A549 (cell line): ENCODE measurements at regions not wholly inside any gene's neighbourhood (a gene's known extent, or its start where the extent isn't known, plus 50 kb on each side); places are given as distances from the start of the nearest gene placed in this dataset.

Source experiments
- ATAC-seq, 2 experiments: fragments of 200-7000 bp in 1 of 2; fragments of >200 bp in 1 of 2; cut with Nextera tagmentation in 1 of 2; cut with Tn5 transposase in 1 of 2; 3 replicates each; pipeline versions ENCODE4 v1.8.0 to v1.9.1; 2018 to 2020; ENCODE audit warnings: mild to moderate bottlenecking in 1 of 2, moderate library complexity in 1 of 2
- CTCF ChIA-PET: fragments of 300-600 bp; sonication (Branson Sonifier 250); formaldehyde crosslinking; extraction: SDS; loops from one replicate; lab custom pipeline; 2021; ENCODE audit warnings: antibody characterized with exemption, inconsistent platforms; lab: Yijun Ruan, JAX
- POLR2A ChIA-PET: fragments of 350-600 bp; formaldehyde crosslinking; extraction: SDS; loops from one replicate; lab custom pipeline; 2021; ENCODE audit warnings: antibody characterized with exemption, inconsistent platforms; lab: Yijun Ruan, JAX
- DNase-seq, 2 experiments: peaks; one replicate each; pipeline versions ENCODE4 v3.0.0 to v3.0.0-alpha.2; 2011 to 2016; ENCODE audit warnings: low read depth in 1 of 2, low spot score in 1 of 2
- FAIRE-seq: peaks from 2 replicates; lab custom pipeline; 2011; peaks lifted over from hg19 to GRCh38; lab: Jason Lieb, UNC
- H3K27ac ChIP-seq, 2 experiments: fragments of >200 bp; sonication (Bioruptor Twin); formaldehyde crosslinking; 3 replicates each; pipeline ENCODE4 v1.5.1; 2016 to 2017
- H3K4me1 ChIP-seq: fragments of >200 bp; sonication (Bioruptor Twin); formaldehyde crosslinking; 3 replicates; pipeline ENCODE4 v1.6.1; 2016
- H3K4me2 ChIP-seq: fragments of >200 bp; sonication (Bioruptor Twin); formaldehyde crosslinking; 3 replicates; pipeline ENCODE4 v1.6.1; 2016
- H3K4me3 ChIP-seq: fragments of >200 bp; sonication (Bioruptor Twin); formaldehyde crosslinking; 3 replicates; pipeline ENCODE4 v1.5.1; 2016
- H3K9me3 ChIP-seq: fragments of >200 bp; sonication (Bioruptor Twin); formaldehyde crosslinking; 3 replicates; pipeline ENCODE4 v1.6.1; 2016
- CBX8 ChIP-seq: fragments of 200-600 bp; sonication (generic); IDR thresholded peaks from 2 replicates; pipeline ENCODE4 v1.6.1; 2016
- EHMT2 ChIP-seq: fragments of 200-600 bp; sonication (generic); IDR thresholded peaks from 2 replicates; pipeline ENCODE4 v1.6.1; 2016; ENCODE audit warnings: antibody characterized with exemption, low read depth, mild to moderate bottlenecking, moderate library complexity
- ELK1 ChIP-seq: fragments of 150-350 bp; IDR thresholded peaks from 2 replicates; pipeline ENCODE4 v1.6.1; 2014; ENCODE audit warnings: low read depth, mild to moderate bottlenecking, low read length
- ESRRA ChIP-seq: fragments of 150-350 bp; IDR thresholded peaks from 2 replicates; pipeline ENCODE4 v1.6.1; 2014; ENCODE audit warnings: mild to moderate bottlenecking, low read length, borderline replicate concordance
- HES2 ChIP-seq: fragments of >200 bp; sonication (Bioruptor Twin); formaldehyde crosslinking; IDR thresholded peaks from 2 replicates; pipeline ENCODE4 v1.6.1; 2016
- HOXB13 ChIP-seq: fragments of 250-450 bp; sonication (Bioruptor Pico); IDR thresholded peaks from 2 replicates; pipeline ENCODE4 v1.5.0; 2020; ENCODE audit warnings: low read depth, mild to moderate bottlenecking, moderate library complexity
- JUNB ChIP-seq: fragments of >200 bp; sonication (Bioruptor Twin); formaldehyde crosslinking; IDR thresholded peaks from 2 replicates; pipeline ENCODE4 v1.6.1; 2016
- KDM5A ChIP-seq: fragments of 200-600 bp; sonication (generic); IDR thresholded peaks from 2 replicates; pipeline ENCODE4 v1.6.1; 2016; ENCODE audit warnings: antibody characterized with exemption, mild to moderate bottlenecking
- MAFK ChIP-seq: fragments of 450-650 bp; IDR thresholded peaks from 2 replicates; pipeline ENCODE4 v1.6.1; 2014; ENCODE audit not compliant: partially characterized antibody
- MAZ ChIP-seq: fragments of 150-350 bp; IDR thresholded peaks from 2 replicates; pipeline ENCODE4 v1.6.1; 2014; ENCODE audit warnings: antibody characterized with exemption, low read depth, low read length, borderline replicate concordance
- NFE2L2 ChIP-seq: fragments of 150-350 bp; conservative IDR thresholded peaks from 2 replicates; pipeline ENCODE4 v1.6.1; 2014; ENCODE audit warnings: low read length
- NR3C1 ChIP-seq: fragments of >200 bp; sonication (Bioruptor Twin); formaldehyde crosslinking; IDR thresholded peaks from 3 replicates; pipeline ENCODE4 v1.6.1; 2017
- PHF8 ChIP-seq: fragments of 200-600 bp; sonication (generic); IDR thresholded peaks from 2 replicates; pipeline ENCODE4 v1.6.1; 2016; ENCODE audit warnings: low read depth, mild to moderate bottlenecking, antibody characterized with exemption, moderate library complexity, borderline replicate concordance
- POLR2AphosphoS2 ChIP-seq: conservative IDR thresholded peaks from 2 replicates; pipeline ENCODE4 v1.6.1; 2012; ENCODE audit warnings: low read length, improper control_type of control experiment, inconsistent platforms
- RAD21 ChIP-seq, 2 experiments: fragments of >200 bp in 1 of 2; sonication (Bioruptor Twin) in 1 of 2; formaldehyde crosslinking in 1 of 2; IDR thresholded peaks in 1 of 2; conservative IDR thresholded peaks in 1 of 2; 2 replicates in 1 of 2; 3 replicates in 1 of 2; pipeline ENCODE4 v1.6.1; 2012 to 2018; ENCODE audit warnings: inconsistent platforms in 1 of 2
- RNF2 ChIP-seq: fragments of 200-600 bp; sonication (generic); IDR thresholded peaks from 2 replicates; pipeline ENCODE4 v1.6.1; 2016; ENCODE audit warnings: low read depth, mild to moderate bottlenecking, antibody characterized with exemption, moderate library complexity, borderline replicate concordance
- SMC3 ChIP-seq: fragments of >200 bp; sonication (Bioruptor Twin); formaldehyde crosslinking; IDR thresholded peaks from 3 replicates; pipeline ENCODE4 v1.6.1; 2018; ENCODE audit warnings: inconsistent platforms
- SREBF2 ChIP-seq: fragments of 450-650 bp; IDR thresholded peaks from 2 replicates; pipeline ENCODE4 v1.6.1; 2014; ENCODE audit warnings: mild to moderate bottlenecking, moderate library complexity
- TFCP2L1 ChIP-seq: fragments of 250-450 bp; sonication (Bioruptor Pico); IDR thresholded peaks from 2 replicates; pipeline ENCODE4 v1.5.0; 2021; ENCODE audit warnings: mild to moderate bottlenecking
- ZC3H11A ChIP-seq: fragments of 450-650 bp; IDR thresholded peaks from 2 replicates; pipeline ENCODE4 v1.6.1; 2014; ENCODE audit warnings: antibody characterized with exemption, mild to moderate bottlenecking
- ZFP36 ChIP-seq: fragments of 450-650 bp; IDR thresholded peaks from 2 replicates; pipeline ENCODE4 v1.6.1; 2014; ENCODE audit warnings: borderline replicate concordance; ENCODE audit not compliant: partially characterized antibody
- ZSCAN20 ChIP-seq: fragments of 250-450 bp; sonication (Bioruptor Pico); IDR thresholded peaks from 2 replicates; pipeline ENCODE4 v1.8.0; 2022; ENCODE audit warnings: mild to moderate bottlenecking, moderate library complexity
- WGBS: methylation state at CpG from one replicate; pipeline ENCODE4 v1.1.6; 2017; ENCODE audit errors: missing lambda C conversion rate; 5-methylcytosine and 5-hydroxymethylcytosine counted together

GRCh38 chr5:98583586-98583985 lies 189.9 kb upstream of the RGMB start:
- Histone ChIP-seq H3K9me3 (no peaks in the 10 kb centered on the region), H3K27ac (no peak overlapping the region), H3K4me1 (no peaks in the 10 kb centered on the region), H3K4me3 (no peak overlapping the region), H3K4me2 (no peak overlapping the region)
- ATAC-seq = no peak
- no peak for FAIRE-seq
- no peak for DNase-seq
- ChIA-PET CTCF (no interaction called here), POLR2A (no interaction called here)
- 23% methylated on average over 2 of the region's 2 CpGs for WGBS
- TF ChIP-seq JUNB = no peak
- TF ChIP-seq ZC3H11A = no peak
- TF ChIP-seq TFCP2L1 (CRISPR knock-in tag) = no peak
- TF ChIP-seq ESRRA = no peak
- TF ChIP-seq POLR2AphosphoS2 = no peak
- TF ChIP-seq ZSCAN20 (CRISPR knock-in tag) = no peak
- no peak for TF ChIP-seq SREBF2
- TF ChIP-seq NFE2L2 = no peak
- no peak for TF ChIP-seq MAFK

- H3K27ac ChIP-seq = no peak overlapping the region
- H3K9me3 ChIP-seq = no peaks in the 10 kb centered on the region
- FAIRE-seq = no peak
- H3K4me1 ChIP-seq = no peaks in the 10 kb centered on the region
- H3K4me3 ChIP-seq = no peak overlapping the region
- no peak for TF ChIP-seq ELK1
- no peak for TF ChIP-seq RNF2
- POLR2A ChIA-PET = no interaction called here
- CTCF ChIA-PET = no interaction called here
- 12% methylated on average over 3 of the region's 3 CpGs for WGBS
- ATAC-seq = no peak
- no peak overlapping the region for H3K4me2 ChIP-seq
- DNase-seq = no peak
Observed at GRCh38 chr5:98585661-98586310, 187.7 kb upstream of the RGMB start.

GRCh38 chr5:98586581-98586980 lies 186.9 kb upstream of the RGMB start:
- Histone ChIP-seq H3K4me3 (no peak overlapping the region), H3K9me3 (no peaks in the 10 kb centered on the region), H3K27ac (no peak overlapping the region), H3K4me2 (no peak overlapping the region), H3K4me1 (no peaks in the 10 kb centered on the region)
- ChIA-PET POLR2A (no interaction called here), CTCF (no interaction called here)
- ATAC-seq (no peak), DNase-seq (no peak)
- 70% methylated on average over 4 of the region's 4 CpGs for WGBS
- peak; percentile 49 for TF ChIP-seq MAFK
- no peak for TF ChIP-seq CBX8
- TF ChIP-seq, all 56 proteins: peak for 1
- FAIRE-seq = no peak

- ChIA-PET CTCF (no interaction called here), POLR2A (no interaction called here)
- no peak overlapping the region for H3K4me3 ChIP-seq
- H3K9me3 ChIP-seq = no peaks in the 10 kb centered on the region
- 27% methylated on average over 5 of the region's 5 CpGs for WGBS
- no peak overlapping the region for H3K4me2 ChIP-seq
- H3K27ac ChIP-seq = no peak overlapping the region
- H3K4me1 ChIP-seq = no peaks in the 10 kb centered on the region
- DNase-seq = no peak
- FAIRE-seq = no peak
- ATAC-seq = no peak
- TF ChIP-seq SMC3 = no peak
- TF ChIP-seq ZFP36 = no peak
- no peak for TF ChIP-seq SREBF2
- TF ChIP-seq JUNB = no peak
- no peak for TF ChIP-seq KDM5A
- no peak for TF ChIP-seq ELK1
- no peak for TF ChIP-seq RAD21 (conservative IDR thresholded peaks at IDR 0.05 in 1 of 2, IDR thresholded peaks at IDR 0.05 in 1 of 2)
- TF ChIP-seq EHMT2 = no peak
- TF ChIP-seq POLR2AphosphoS2 = no peak
- no peak for TF ChIP-seq NR3C1
- TF ChIP-seq HES2 = no peak
- TF ChIP-seq MAZ = no peak
- TF ChIP-seq HOXB13 (CRISPR knock-in tag) = no peak
- TF ChIP-seq PHF8 = no peak
Observed at GRCh38 chr5:98587166-98587565, 186.3 kb upstream of the RGMB start.
